ENCODE measurements at regions not wholly inside any gene's neighbourhood (a gene's known extent, or its start where the extent isn't known, plus 50 kb on each side); places are given as distances from the start of the nearest gene placed in this dataset.

DNA sequence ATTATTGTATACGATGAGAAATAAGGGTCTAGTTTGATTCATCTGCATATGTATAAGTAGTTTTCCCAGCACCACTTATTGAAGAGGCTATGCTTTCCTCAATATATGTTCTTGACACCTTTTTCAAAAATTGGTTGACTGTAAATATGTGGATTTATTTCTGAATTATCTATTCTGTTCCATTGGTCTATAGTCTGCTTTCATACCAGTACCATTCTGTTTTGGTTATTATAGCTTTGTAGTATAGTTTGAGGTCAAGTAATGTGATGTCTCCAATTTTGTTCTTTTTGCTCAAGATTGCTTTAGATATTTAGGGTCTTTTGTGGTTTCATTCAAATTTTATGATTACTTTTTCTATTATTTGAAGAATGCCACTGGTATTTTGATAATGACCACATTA, 103.8 kb upstream of the LIPC start:
- no peak for DNase-seq (ENCODE audit: low spot score)

GRCh38 chr15:58329211-58329610, 102.6 kb upstream of the LIPC start:
- no peak for DNase-seq (ENCODE audit: low spot score)

- peak; percentile 22 for DNase-seq (ENCODE audit: low spot score)
Observed at GRCh38 chr15:58329781-58330671, 101.8 kb upstream of the LIPC start.

DNA sequence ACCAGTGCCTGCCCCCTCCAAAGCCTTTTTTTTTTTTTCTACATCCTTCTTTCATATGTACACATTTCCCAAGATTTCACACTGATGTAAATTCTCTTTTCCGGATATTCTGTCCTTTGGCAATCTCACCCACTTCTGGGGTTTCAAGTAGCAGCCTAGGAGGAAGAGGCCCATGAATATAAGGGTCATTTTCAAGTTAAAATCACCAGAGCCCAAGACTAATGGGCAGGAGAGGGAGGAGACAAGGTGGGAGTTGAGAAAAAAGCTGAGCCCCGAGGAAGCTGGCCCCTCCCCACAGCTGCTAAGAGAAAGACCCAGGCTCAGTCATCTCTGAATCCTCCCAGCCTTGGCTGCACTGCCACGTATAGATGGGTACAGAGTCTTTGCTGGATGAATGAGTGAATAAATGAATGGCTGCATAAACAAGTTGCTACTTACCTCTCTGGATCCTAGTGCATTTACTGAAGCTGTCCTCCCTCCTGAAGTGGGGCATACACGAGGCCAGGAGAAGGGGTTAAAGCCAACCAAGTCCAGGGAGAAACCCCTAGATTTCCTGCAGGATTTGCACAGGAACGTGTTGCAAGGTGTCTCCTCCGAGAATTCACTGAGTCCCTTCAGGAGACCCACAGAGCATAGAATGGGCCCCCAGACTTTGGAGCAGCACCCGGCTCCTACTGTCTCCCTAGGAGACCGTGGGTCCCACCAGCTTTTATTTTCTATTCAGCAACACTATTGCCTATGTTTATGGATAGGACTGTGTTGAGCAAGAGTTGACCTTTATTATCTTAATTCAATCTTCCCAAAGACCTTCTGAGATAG, 100.8 kb upstream of the LIPC start:
- DNase-seq (ENCODE audit: low spot score) = no peak

DNA sequence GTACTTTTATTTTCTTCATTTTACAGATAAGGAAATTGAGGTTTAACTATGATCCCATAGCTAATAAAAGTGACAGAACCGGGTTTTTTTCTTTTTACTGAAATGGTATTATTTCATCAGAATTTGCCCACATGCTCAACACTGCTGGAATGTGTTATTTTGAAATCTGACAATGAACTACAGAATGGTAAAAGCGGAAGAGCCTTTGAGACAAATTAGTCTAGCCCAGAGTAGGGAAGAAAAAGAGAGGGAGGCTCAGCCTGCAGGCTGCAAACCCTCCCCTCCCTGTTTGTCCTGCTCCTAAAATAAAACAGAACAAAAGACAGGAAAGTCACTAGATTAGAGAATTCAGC, 100.3 kb upstream of the LIPC start:
- no peak for DNase-seq (ENCODE audit: low spot score)

GRCh38 chr15:58331913-58332675, 99.7 kb upstream of the LIPC start:
- DNase-seq (ENCODE audit: low spot score) = peak; percentile 100

GRCh38 chr15:58332676-58333400, 99.0 kb upstream of the LIPC start:
- peak; percentile 92 for DNase-seq (ENCODE audit: low spot score)

DNA sequence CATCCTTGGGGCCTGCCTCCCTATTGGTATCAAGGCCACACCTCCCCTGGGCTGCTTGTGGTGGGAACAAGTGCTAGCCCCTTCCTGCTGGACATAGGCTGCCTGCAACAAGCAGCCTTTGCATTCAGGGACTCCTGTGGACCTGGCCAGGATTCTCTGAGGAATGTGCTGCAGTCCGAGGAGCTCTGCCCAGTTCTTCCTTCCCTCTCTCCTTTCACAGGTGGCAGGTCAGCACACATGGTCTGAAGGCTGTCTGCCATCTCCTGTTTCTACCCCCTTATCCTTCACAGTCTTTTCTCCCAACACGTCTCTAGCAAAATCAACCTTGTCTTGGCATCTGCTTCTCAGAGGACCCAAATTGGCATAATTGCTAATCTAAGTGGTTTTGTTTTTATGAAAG, 97.0 kb upstream of the LIPC start:
- no peak for DNase-seq (ENCODE audit: low spot score)

GRCh38 chr15:58336161-58336560, 95.6 kb upstream of the LIPC start:
- DNase-seq (ENCODE audit: low spot score) = peak; percentile 67

GRCh38 chr15:58340176-58340575, 91.6 kb upstream of the LIPC start:
- DNase-seq (ENCODE audit: low spot score) = peak; percentile 24

DNA sequence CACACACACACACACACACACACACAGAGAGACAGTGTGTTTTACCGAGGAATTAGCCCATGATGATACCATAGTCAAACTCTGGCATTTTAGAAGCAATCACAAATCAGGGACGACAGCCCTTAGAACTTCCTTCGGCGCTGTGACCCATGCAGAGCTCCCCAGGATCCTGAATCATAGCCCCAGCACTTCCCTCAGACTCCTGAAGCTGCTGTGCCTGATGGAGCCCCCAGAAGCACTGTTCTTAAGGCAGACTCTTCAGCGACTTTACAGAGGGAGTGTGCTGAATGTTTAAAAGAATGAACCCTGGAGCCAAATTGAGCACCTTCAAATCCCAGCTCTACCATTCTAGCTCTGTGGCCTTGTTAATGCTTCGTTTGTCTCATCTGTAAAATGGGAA, 89.3 kb upstream of the LIPC start:
- DNase-seq (ENCODE audit: low spot score) = no peak

- DNase-seq (ENCODE audit: low spot score) = no peak
Observed at GRCh38 chr15:58344213-58345070, 87.3 kb upstream of the LIPC start.

GRCh38 chr15:58346361-58346760, 85.4 kb upstream of the LIPC start:
- peak; percentile 25 for DNase-seq (ENCODE audit: low spot score)

- peak; percentile 10 for DNase-seq (ENCODE audit: low spot score)
Observed at GRCh38 chr15:58348095-58348812, 83.5 kb upstream of the LIPC start.

GRCh38 chr15:58352026-58352929, 79.5 kb upstream of the LIPC start:
- no peak for DNase-seq (ENCODE audit: low spot score)

DNA sequence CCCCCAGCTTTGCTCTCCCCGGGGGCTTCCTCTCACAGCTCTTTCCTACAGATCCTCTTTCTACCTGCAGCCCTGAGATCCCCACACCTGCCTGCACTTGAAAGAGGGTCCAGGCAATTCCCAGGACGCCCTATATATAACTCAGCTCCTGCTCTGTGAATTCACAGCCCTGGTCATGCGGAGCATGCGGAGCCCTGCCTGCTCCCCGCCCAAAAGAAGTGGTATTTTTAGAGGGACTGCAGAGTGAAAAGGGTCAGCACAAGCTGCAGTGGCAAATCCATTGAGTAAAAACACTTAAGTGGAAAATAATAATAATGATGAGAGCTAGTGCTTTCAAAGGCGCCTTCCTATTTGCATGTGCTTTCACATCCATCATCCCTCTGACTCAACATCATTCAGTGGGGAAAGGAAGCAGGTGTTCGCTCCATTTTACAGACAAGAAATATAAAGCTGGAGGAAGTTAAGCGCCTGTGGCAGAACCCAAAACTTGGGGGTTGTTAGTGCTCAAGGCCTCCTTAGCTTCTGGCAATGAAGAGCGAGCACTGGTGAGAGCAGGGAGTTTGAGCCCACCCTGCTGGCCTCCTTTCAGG, 76.3 kb upstream of the LIPC start:
- no peak for DNase-seq (ENCODE audit: low spot score)

DNA sequence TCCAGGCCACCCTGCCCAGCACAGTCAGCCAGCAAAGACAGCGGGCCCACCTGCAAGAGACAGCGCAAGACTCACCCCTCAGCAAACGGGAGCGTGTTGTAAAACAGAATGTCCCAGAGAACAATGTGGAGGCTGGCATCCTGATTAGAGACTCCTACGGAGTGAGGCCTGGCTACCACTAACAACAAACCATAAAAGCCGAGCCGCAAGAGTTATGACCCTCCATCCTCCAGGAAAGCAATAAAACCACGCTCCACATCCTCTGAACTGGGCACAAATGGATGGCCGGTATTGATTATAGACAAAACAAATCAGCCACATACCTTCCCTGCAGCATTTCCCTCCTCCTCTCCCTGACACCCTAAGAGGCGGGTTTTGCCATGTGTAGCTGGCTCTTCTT, 75.8 kb upstream of the LIPC start:
- no peak for DNase-seq (ENCODE audit: low spot score)
